GM23338 (cell line): ENCODE measurements at regions not wholly inside any gene's neighbourhood (a gene's known extent, or its start where the extent isn't known, plus 50 kb on each side); places are given as distances from the start of the nearest gene placed in this dataset.
A peak's percentile ranks its signal among the peaks of the same experiment; 100 is the strongest.

Experiments
- ATAC-seq: fragments of 200-7000 bp; cut with Tn5 transposase; 3 replicates; pipeline ENCODE4 v1.9.1; 2020
- DNase-seq: peaks from one replicate; pipeline ENCODE4 v3.0.0-alpha.2; 2015; ENCODE audit warnings: low spot score
- H2AFZ ChIP-seq: fragments of 200-600 bp; sonication (generic); 2 replicates; pipeline ENCODE4 v1.8.0; 2016; ENCODE audit warnings: antibody characterized with exemption, mild to moderate bottlenecking, moderate library complexity
- H3F3A ChIP-seq: fragments of 200-600 bp; sonication (generic); replicated peaks from 2 replicates; pipeline ENCODE4 v1.8.0; 2017; ENCODE audit warnings: antibody characterized with exemption, mixed run types, low read depth
- H3K27ac ChIP-seq: fragments of 200-600 bp; sonication (generic); 2 replicates; pipeline ENCODE4 v1.6.1; 2016; ENCODE audit warnings: low read depth
- H3K27me3 ChIP-seq: fragments of 200-600 bp; sonication (generic); 2 replicates; pipeline ENCODE4 v1.8.0; 2016; ENCODE audit warnings: mild to moderate bottlenecking, mixed run types, moderate library complexity; ENCODE audit not compliant: insufficient read depth
- H3K36me3 ChIP-seq: fragments of 200-600 bp; sonication (generic); 2 replicates; pipeline ENCODE4 v1.8.0; 2016; ENCODE audit warnings: mild to moderate bottlenecking; ENCODE audit not compliant: insufficient read depth
- H3K4me1 ChIP-seq: fragments of 200-600 bp; sonication (generic); 2 replicates; pipeline ENCODE4 v1.8.0; 2016; ENCODE audit warnings: mild to moderate bottlenecking, moderate library complexity; ENCODE audit not compliant: insufficient read depth
- H3K4me2 ChIP-seq: fragments of 200-600 bp; sonication (generic); 2 replicates; pipeline ENCODE4 v1.7.1; 2017; ENCODE audit warnings: mixed run types
- H3K4me3 ChIP-seq: fragments of 200-600 bp; sonication (generic); 2 replicates; pipeline ENCODE4 v1.6.1; 2016; ENCODE audit warnings: mixed run types
- H3K79me2 ChIP-seq: fragments of 200-600 bp; sonication (generic); replicated peaks from 2 replicates; pipeline ENCODE4 v1.8.0; 2017; ENCODE audit warnings: mild to moderate bottlenecking; ENCODE audit not compliant: insufficient read depth
- H3K9me2 ChIP-seq: fragments of 200-600 bp; sonication (generic); 2 replicates; pipeline ENCODE4 v1.8.0; 2017; ENCODE audit not compliant: insufficient read depth
- H4K20me1 ChIP-seq: fragments of 200-600 bp; sonication (generic); replicated peaks from 2 replicates; pipeline ENCODE4 v1.8.0; 2017; ENCODE audit warnings: mild to moderate bottlenecking; ENCODE audit not compliant: insufficient read depth
- H3K27ac Mint-ChIP-seq: 2 replicates; pipeline ENCODE4 v1.8.0; 2020; ENCODE audit warnings: inconsistent platforms, mild to moderate bottlenecking, moderate library complexity, mixed read lengths
- H3K27me3 Mint-ChIP-seq: 3 replicates; pipeline ENCODE4 v1.8.0; 2022; ENCODE audit warnings: low read depth, mild to moderate bottlenecking, moderate library complexity, mixed read lengths, inconsistent platforms; ENCODE audit not compliant: insufficient read depth, poor library complexity
- H3K36me3 Mint-ChIP-seq: 3 replicates; pipeline ENCODE4 v1.8.0; 2021; ENCODE audit warnings: low read depth, mild to moderate bottlenecking, inconsistent platforms, moderate library complexity, mixed read lengths
- H3K4me1 Mint-ChIP-seq: 3 replicates; pipeline ENCODE4 v1.8.0; 2020; ENCODE audit warnings: mild to moderate bottlenecking, inconsistent platforms, mixed read lengths
- H3K4me3 Mint-ChIP-seq: 3 replicates; pipeline ENCODE4 v1.8.0; 2021; ENCODE audit warnings: moderate library complexity, mild to moderate bottlenecking, inconsistent platforms, mixed read lengths
- H3K9me3 Mint-ChIP-seq: 3 replicates; pipeline ENCODE4 v1.8.0; 2020; ENCODE audit warnings: moderate library complexity, mild to moderate bottlenecking, inconsistent platforms, mixed read lengths
- CREB1 ChIP-seq: fragments of 250-450 bp; sonication (Bioruptor Pico); IDR thresholded peaks from 2 replicates; pipeline ENCODE4 v1.5.0; 2020; ENCODE audit warnings: low read depth, mild to moderate bottlenecking, moderate library complexity
- EZH2 ChIP-seq: fragments of 200-600 bp; sonication (generic); IDR thresholded peaks from one replicate; pipeline ENCODE4 v1.8.0; 2017; ENCODE audit warnings: antibody characterized with exemption, mild to moderate bottlenecking, low read depth; ENCODE audit not compliant: unreplicated experiment
- EZH2phosphoT487 ChIP-seq: fragments of 200-600 bp; sonication (generic); IDR thresholded peaks from one replicate; pipeline ENCODE4 v1.8.1; 2018; ENCODE audit warnings: antibody characterized with exemption; ENCODE audit not compliant: unreplicated experiment
- JUNB ChIP-seq: IDR thresholded peaks from one replicate; pipeline ENCODE4 v1.6.1; 2016; ENCODE audit warnings: antibody characterized with exemption; ENCODE audit not compliant: unreplicated experiment
- NANOG ChIP-seq: IDR thresholded peaks from 2 replicates; pipeline ENCODE4 v1.6.1; 2016; ENCODE audit warnings: antibody characterized with exemption, borderline replicate concordance
- POLR2AphosphoS5 ChIP-seq: IDR thresholded peaks from 2 replicates; pipeline ENCODE4 v1.6.1; 2016; ENCODE audit warnings: antibody characterized with exemption, low read depth
- STAT1 ChIP-seq: IDR thresholded peaks from one replicate; pipeline ENCODE4 v1.6.1; 2016; ENCODE audit warnings: antibody characterized with exemption; ENCODE audit not compliant: unreplicated experiment
- ZNF114 ChIP-seq: fragments of 250-450 bp; sonication (Bioruptor Pico); IDR thresholded peaks from 2 replicates; pipeline ENCODE4 v1.5.0; 2020; ENCODE audit warnings: mild to moderate bottlenecking, moderate library complexity
- ZNF331 ChIP-seq: fragments of 250-450 bp; sonication (Bioruptor Pico); IDR thresholded peaks from 2 replicates; pipeline ENCODE4 v1.5.0; 2020; ENCODE audit warnings: low read depth, mild to moderate bottlenecking, moderate library complexity
- TF ChIP-seq, protein P1 (sequence below), 2 experiments: fragments of 200-600 bp in 1 of 2; sonication (generic) in 1 of 2; conservative IDR thresholded peaks; 2 replicates each; pipeline versions ENCODE4 v1.5.1 to v1.6.1; 2016 to 2017; ENCODE audit warnings: antibody characterized with exemption in 2 of 2, low read depth in 2 of 2, mild to moderate bottlenecking in 2 of 2, moderate library complexity in 1 of 2
- TF ChIP-seq, protein P2 (sequence below): IDR thresholded peaks from 2 replicates; pipeline ENCODE4 v1.6.1; 2016; ENCODE audit warnings: antibody characterized with exemption
- TF ChIP-seq, protein P3 (sequence below): IDR thresholded peaks from one replicate; pipeline ENCODE4 v1.6.1; 2018; ENCODE audit warnings: antibody characterized with exemption; ENCODE audit not compliant: unreplicated experiment

DNA sequence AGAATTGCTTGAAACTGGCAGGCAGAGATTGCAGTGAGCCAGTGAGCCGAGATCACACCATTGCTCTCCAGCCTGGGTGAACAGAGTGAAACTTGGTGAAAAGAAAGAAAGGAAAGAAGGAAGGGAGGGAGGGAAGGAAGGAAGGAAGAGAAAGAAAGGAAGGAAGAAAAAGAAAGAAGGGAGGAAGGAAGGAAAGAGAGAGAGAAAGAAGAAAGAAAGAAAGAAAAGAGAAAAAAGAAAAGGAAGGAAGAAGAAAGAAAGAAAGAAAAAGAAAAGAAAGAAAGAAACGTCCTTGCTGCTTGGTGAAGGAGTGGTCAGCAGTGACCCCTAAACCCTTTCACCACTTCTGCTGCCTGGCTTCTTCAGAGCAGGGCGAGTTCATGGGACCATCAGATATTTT lies 147.1 kb upstream of the MYO3A start:
- Histone ChIP-seq H3K9me2 (no peaks in the 10 kb centered on the region), H3K36me3 (no peaks in the 10 kb centered on the region), H3F3A (no peaks in the 10 kb centered on the region), H3K4me3 (no peak overlapping the region), H3K4me2 (no peak overlapping the region), H3K4me1 (peaks cover 39% of the 10 kb centered on the region), H2AFZ (0 out of 2 replicates have a peak overlapping the region, but pooled peaks have one; percentile 28), H3K79me2 (no peaks in the 10 kb centered on the region), H3K27me3 (no peaks in the 10 kb centered on the region), H3K27ac (no peak overlapping the region), H4K20me1 (no peaks in the 10 kb centered on the region)
- H3K27ac Mint-ChIP-seq: no peak overlapping the region
- no peaks in the 10 kb centered on the region; the same call in 1 of the 3 replicates for H3K9me3 Mint-ChIP-seq
- H3K4me3 Mint-ChIP-seq: no peak overlapping the region
- no peak for TF ChIP-seq ZNF331 (CRISPR knock-in tag)
- DNase-seq: no peak
- H3K36me3 Mint-ChIP-seq: no peaks in the 10 kb centered on the region
- ATAC-seq: no peak
- peaks cover 20% of the 10 kb centered on the region for H3K4me1 Mint-ChIP-seq
- peaks cover 8% of the 10 kb centered on the region for H3K27me3 Mint-ChIP-seq

DNA sequence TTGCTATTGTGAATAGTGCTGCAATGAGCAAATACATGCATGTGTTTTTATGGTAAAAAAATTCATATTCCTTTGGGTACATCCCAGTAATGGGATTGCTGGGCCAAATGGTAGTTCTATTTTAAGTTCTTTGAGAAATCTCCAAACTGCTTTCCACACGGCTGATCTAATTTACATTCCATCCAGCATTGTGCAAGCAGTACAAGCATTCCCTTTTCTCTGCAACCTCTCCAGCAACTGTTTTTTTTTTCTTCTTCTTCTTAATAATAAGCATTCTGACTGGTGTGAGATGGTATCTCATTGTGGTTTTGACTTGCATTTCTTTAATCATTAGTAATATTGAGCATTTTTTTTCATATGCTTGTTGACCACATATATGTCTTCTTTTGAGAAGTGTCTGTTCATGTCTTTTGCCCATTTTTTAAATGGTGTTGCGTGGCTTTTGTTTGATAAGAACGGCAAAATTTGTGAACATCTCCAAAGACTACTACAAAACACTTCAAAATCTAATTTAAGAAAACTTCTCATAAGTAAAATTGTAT lies 136.1 kb upstream of the MYO3A start:
- Mint-ChIP-seq H3K27ac (no peak overlapping the region), H3K27me3 (no peaks in the 10 kb centered on the region), H3K9me3 (0 out of 3 replicates have a peak, but pooled peaks cover 3% of the 10 kb centered on the region), H3K4me1 (no peaks in the 10 kb centered on the region), H3K4me3 (no peak overlapping the region), H3K36me3 (no peaks in the 10 kb centered on the region)
- H3F3A ChIP-seq: no peaks in the 10 kb centered on the region
- no peaks in the 10 kb centered on the region for H3K27me3 ChIP-seq
- no peaks in the 10 kb centered on the region for H4K20me1 ChIP-seq
- H3K4me2 ChIP-seq: no peak overlapping the region
- no peaks in the 10 kb centered on the region for H3K4me1 ChIP-seq
- no peak overlapping the region for H2AFZ ChIP-seq
- H3K4me3 ChIP-seq: no peak overlapping the region
- H3K27ac ChIP-seq: no peak overlapping the region
- H3K9me2 ChIP-seq: peaks cover 2% of the 10 kb centered on the region; the same call in 1 of the 2 replicates
- DNase-seq: no peak
- ATAC-seq: no peak
- no peaks in the 10 kb centered on the region for H3K79me2 ChIP-seq
- H3K36me3 ChIP-seq: no peaks in the 10 kb centered on the region
- TF ChIP-seq, protein P1, sequence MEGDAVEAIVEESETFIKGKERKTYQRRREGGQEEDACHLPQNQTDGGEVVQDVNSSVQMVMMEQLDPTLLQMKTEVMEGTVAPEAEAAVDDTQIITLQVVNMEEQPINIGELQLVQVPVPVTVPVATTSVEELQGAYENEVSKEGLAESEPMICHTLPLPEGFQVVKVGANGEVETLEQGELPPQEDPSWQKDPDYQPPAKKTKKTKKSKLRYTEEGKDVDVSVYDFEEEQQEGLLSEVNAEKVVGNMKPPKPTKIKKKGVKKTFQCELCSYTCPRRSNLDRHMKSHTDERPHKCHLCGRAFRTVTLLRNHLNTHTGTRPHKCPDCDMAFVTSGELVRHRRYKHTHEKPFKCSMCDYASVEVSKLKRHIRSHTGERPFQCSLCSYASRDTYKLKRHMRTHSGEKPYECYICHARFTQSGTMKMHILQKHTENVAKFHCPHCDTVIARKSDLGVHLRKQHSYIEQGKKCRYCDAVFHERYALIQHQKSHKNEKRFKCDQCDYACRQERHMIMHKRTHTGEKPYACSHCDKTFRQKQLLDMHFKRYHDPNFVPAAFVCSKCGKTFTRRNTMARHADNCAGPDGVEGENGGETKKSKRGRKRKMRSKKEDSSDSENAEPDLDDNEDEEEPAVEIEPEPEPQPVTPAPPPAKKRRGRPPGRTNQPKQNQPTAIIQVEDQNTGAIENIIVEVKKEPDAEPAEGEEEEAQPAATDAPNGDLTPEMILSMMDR (conservative IDR thresholded peaks at IDR 0.05; ENCODE audit: low read depth in 2 of 2): no peak
- no peak for TF ChIP-seq NANOG
- TF ChIP-seq CREB1: no peak
- TF ChIP-seq ZNF331 (CRISPR knock-in tag): no peak
- no peak for TF ChIP-seq ZNF114 (CRISPR knock-in tag)
- TF ChIP-seq STAT1: no peak
- TF ChIP-seq, protein P2, sequence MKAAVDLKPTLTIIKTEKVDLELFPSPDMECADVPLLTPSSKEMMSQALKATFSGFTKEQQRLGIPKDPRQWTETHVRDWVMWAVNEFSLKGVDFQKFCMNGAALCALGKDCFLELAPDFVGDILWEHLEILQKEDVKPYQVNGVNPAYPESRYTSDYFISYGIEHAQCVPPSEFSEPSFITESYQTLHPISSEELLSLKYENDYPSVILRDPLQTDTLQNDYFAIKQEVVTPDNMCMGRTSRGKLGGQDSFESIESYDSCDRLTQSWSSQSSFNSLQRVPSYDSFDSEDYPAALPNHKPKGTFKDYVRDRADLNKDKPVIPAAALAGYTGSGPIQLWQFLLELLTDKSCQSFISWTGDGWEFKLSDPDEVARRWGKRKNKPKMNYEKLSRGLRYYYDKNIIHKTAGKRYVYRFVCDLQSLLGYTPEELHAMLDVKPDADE: no peak
- TF ChIP-seq, protein P3, sequence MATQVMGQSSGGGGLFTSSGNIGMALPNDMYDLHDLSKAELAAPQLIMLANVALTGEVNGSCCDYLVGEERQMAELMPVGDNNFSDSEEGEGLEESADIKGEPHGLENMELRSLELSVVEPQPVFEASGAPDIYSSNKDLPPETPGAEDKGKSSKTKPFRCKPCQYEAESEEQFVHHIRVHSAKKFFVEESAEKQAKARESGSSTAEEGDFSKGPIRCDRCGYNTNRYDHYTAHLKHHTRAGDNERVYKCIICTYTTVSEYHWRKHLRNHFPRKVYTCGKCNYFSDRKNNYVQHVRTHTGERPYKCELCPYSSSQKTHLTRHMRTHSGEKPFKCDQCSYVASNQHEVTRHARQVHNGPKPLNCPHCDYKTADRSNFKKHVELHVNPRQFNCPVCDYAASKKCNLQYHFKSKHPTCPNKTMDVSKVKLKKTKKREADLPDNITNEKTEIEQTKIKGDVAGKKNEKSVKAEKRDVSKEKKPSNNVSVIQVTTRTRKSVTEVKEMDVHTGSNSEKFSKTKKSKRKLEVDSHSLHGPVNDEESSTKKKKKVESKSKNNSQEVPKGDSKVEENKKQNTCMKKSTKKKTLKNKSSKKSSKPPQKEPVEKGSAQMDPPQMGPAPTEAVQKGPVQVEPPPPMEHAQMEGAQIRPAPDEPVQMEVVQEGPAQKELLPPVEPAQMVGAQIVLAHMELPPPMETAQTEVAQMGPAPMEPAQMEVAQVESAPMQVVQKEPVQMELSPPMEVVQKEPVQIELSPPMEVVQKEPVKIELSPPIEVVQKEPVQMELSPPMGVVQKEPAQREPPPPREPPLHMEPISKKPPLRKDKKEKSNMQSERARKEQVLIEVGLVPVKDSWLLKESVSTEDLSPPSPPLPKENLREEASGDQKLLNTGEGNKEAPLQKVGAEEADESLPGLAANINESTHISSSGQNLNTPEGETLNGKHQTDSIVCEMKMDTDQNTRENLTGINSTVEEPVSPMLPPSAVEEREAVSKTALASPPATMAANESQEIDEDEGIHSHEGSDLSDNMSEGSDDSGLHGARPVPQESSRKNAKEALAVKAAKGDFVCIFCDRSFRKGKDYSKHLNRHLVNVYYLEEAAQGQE: no peak
- no peak for TF ChIP-seq EZH2phosphoT487
- TF ChIP-seq EZH2: no peak
- no peak for TF ChIP-seq JUNB
- TF ChIP-seq POLR2AphosphoS5: no peak
